ENCODE measurements at regions not wholly inside any gene's neighbourhood (a gene's known extent, or its start where the extent isn't known, plus 50 kb on each side); places are given as distances from the start of the nearest gene placed in this dataset.

GRCh38 chr15:39465843-39466749 is 114.8 kb upstream of the THBS1 start:
- no peak for DNase-seq

GRCh38 chr15:39466750-39467105 is 114.2 kb upstream of the THBS1 start:
- DNase-seq = no peak

DNA sequence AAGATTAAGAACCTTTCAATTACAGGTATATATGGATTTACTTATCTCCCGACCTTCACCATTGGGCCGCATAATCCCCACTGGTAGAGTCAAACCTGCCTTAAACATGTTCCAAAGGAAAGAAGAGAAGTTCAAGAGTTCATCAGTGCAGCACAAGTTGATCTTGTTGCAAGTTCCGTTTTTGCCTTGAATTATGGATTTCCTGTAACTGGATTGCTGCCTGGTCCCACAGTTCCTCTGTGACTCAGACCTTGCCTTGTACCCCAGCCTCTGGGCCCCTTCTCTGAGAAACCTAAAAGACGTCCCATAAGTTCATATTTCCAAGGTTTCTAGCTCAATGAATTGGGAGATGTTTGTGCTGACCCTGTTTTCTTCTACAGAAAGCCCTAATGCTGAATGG is 112.5 kb upstream of the THBS1 start:
- DNase-seq = no peak

GRCh38 chr15:39468828-39469227 is 112.1 kb upstream of the THBS1 start:
- no peak for DNase-seq

- DNase-seq = no peak
Measured at GRCh38 chr15:39471785-39472574, 108.9 kb upstream of the THBS1 start.

- no peak for DNase-seq
Measured at GRCh38 chr15:39472621-39473297, 108.1 kb upstream of the THBS1 start.

- no peak for DNase-seq
Measured at GRCh38 chr15:39473298-39473947, 107.5 kb upstream of the THBS1 start.

- DNase-seq = no peak
Measured at GRCh38 chr15:39474657-39475056, 106.2 kb upstream of the THBS1 start.

DNA sequence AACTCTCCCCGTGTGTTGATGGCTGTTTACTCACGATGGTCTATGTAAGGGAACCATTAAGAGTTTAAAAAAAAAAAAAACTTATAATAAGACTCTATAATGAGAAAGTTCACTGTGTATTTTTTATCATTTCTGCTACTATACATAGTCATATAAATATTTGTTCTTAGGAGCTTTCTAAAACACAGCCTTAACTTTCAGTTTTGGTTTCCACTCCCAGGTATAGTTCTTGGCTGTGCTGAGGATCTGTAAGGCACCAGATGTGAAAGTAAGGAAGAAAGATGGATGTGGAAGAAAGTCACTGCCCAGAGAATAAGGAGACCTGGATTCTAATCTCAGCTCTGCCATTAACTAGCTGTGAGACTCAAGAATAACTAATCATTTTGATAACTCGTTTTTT is 101.9 kb upstream of the THBS1 start:
- no peak for DNase-seq

DNA sequence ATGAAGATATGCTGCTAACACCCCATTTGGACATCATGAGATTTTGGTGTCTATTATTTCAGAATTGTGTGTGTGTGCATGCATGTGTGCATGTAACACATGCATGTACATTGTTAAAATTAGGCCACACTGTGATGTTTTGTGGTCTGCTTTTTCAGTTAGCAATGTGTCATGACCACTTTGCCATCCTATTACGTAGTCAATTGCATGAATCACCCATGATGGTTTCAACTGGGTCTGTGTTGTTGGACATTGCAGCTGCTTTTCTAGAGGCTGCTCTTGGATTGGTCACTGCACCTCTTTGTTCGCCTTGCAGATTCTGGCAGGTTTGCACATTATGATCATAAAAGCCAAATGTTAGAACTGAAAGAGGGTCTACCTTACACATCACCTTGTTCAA is 101.0 kb upstream of the THBS1 start:
- no peak for DNase-seq

DNA sequence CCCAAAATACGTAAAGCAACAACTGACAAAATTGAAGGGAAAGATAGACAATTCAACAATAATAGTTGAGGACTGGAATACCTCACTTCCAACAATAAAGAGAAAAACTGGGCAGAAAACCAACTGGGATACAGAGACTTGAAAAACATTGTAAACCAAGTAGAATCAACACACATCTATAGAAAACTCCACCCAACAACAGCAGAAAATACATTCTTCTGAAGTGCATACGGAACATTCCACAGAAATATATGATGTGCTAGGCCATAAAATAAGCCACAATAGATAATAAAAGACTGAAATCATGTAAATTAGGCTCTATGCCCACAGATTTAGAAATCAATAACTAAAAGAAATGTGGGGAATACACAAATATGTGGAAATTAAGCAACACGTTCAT is 98.4 kb upstream of the THBS1 start:
- no peak for DNase-seq

DNA sequence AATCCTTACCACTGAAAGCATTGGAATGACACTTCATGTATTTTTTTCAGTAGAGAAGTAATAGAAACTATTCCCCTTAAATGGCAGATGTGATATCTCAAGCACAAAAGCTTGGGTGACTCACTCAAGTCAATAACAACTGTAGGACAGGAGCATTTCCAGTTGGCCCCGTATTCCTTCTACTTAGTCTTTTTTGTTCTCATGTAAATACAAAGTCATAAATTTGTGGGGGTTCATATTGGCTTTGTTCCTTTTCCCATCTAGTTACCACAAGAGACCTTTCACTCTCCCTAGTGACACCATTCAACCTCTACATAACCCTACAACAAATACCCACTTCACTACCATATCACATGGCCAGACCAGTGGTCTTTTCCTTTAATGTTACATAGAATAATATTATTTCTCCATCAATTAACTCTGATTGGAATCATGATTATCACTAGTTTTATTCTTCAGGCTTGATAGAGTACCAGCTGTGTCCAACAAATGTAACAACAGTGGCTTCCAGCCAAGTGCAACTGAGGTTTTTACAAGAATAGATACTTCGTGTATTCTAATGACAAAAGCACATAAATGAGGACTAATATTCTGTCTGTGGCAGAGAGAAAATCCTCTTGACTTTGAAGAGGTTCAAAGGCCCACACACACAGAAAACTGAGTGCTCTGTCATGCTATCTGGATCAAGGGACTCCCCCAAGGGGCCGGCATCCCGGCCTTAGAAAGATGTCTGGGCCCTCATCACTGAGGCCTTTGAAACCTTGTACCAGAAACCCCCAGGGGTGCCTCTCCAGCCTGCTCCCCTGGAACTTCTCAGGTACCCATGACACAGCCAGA is 94.0 kb upstream of the THBS1 start:
- DNase-seq = no peak

GRCh38 chr15:39487458-39487735 is 93.5 kb upstream of the THBS1 start:
- DNase-seq = no peak

DNA sequence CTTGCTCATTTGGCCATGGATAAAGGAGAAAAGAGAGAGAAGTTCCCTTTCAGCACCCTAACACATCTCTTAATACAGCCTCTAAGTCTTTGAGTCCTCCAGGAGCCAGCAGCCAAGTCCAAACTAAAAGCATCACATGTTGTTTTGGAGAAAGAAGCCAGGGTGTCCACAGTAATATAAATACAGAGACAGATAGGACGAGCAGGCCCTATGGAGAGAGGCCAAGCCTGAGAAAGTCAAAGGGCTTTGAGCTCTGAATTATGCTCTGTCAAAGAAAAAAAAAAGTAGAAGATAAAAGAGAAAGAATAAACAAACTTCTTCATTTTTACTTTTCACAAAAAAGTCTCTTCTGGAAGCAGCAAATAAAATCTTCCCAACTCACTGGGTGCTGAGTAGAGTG is 92.4 kb upstream of the THBS1 start:
- no peak for DNase-seq

DNA sequence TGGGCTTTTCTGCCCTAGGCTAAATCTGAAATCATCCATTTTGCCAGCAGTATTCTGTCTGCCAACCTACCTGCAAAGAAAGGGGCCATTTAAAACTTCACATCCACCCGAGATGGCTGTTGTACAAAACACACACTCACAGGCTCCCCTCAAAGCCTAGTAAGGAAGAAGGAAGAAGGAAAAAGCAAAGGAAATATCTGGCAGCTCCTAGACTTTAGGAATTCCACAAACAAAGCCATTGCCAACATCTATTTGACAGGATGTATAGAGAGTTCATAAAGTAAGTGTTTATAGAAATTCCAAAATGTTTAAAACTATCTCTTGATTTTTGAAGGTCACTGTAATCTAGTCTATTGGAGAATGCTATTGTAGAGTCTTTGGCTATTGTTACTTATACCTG is 91.9 kb upstream of the THBS1 start:
- DNase-seq = no peak

DNA sequence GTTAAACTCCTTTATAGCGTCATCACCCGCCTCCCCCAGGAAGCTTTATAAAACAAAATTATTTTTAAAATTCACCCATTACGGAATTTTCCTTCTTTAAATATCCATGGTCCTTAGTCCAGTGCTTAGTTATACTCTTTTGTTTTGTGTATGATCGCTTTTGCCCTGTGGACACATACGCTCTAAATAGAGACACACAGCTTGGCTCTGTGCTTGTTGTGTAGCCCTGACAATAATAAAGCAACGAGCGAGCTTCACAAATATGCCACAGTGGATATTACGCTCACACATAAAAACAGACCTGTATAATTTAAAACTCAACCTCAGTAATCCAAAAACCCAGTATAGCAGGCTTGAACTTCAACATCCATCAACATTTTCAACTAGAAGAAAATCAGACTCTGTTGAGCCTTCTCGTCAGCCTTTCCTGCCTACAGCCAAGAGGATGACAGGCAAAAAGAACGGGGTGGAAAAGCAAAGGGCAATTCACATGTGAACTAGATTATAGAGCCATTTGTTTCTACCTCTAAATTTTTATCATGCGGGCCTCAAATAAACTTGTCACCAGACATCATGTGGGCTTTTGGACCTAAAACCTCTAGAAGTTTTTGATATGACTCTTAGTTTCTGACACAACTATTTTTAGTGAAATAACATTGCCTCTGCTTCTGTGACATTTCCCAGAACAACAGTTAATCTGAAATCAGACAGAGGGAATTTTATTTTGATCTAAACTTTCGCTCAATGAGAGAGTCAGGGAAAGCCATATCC is 89.6 kb upstream of the THBS1 start:
- DNase-seq = no peak

GRCh38 chr15:39491886-39492490 is 88.9 kb upstream of the THBS1 start:
- no peak for DNase-seq

DNA sequence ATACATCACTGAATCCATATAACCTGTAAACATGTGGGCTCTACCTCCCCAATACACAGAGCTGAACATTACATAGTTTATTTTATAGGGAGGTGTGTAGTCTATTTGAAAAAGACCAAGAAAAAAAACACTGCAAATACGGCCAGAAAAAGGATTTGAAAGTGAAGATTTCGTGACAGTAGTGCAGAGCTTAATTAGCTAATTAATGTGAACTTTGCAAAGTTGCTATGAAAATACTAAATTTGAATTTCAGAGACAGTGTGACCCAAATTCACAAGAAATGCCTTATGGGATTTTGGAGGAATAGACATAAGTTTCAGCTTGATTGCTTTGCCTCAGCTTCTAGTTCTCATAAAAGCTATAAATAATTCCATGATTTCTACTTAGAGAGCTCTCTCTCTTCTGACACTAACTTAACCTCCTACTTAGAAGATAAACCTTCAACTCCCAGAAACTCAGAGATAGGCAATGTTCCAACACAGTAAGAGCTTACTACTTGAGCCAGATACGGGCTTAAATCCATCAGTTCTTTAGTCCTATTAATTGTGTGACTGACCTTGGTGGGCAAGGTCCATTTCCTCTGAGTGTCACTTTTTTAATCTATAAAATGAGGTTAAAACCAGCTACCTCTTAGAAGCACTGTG is 87.3 kb upstream of the THBS1 start:
- no peak for DNase-seq

- no peak for DNase-seq
Measured at GRCh38 chr15:39494462-39494861, 86.4 kb upstream of the THBS1 start.

Measured in activated CD4-positive, alpha-beta T cell treated with anti-CD3 and anti-CD28 coated beads for 48 hours (primary cell).